ENCODE measurements at regions not wholly inside any gene's neighbourhood (a gene's known extent, or its start where the extent isn't known, plus 50 kb on each side); places are given as distances from the start of the nearest gene placed in this dataset.

- TF ChIP-seq CTCF (IDR thresholded peaks at IDR 0.05) (no peak), POLR2A (IDR thresholded peaks at IDR 0.05) (no peak)
These were observed 824.5 kb upstream of the DIAPH2 start for GRCh38 chrX:95860127-95860526.

Data from adrenal gland (tissue), 5 donors.